ENCODE measurements at regions not wholly inside any gene's neighbourhood (a gene's known extent, or its start where the extent isn't known, plus 50 kb on each side); places are given as distances from the start of the nearest gene placed in this dataset.

GRCh38 chr2:12361506-12361905, 355.2 kb upstream of the TRIB2 start:
- no peak for TF ChIP-seq CTCF (IDR thresholded peaks at IDR 0.05)
- TF ChIP-seq POLR2A (IDR thresholded peaks at IDR 0.05) = no peak
- Histone ChIP-seq H3K36me3 (replicated peaks in 1 of 2; ENCODE audit: insufficient read depth in 1 of 2, low read depth in 2 of 2) (no peaks in the 10 kb centered on the region), H3K9me3 (no peaks in the 10 kb centered on the region), H3K4me3 (no peak overlapping the region), H3K27ac (no peak overlapping the region), H3K27me3 (no peaks in the 10 kb centered on the region), H3K4me1 (no peaks in the 10 kb centered on the region)
- ATAC-seq = no peak
- DNase-seq = no peak
- WGBS, 2 donors = 78 to 83% methylated on average over 4 of the region's 4 CpGs
- intact Hi-C loops (cut with DNase I) = no loop called here

DNA sequence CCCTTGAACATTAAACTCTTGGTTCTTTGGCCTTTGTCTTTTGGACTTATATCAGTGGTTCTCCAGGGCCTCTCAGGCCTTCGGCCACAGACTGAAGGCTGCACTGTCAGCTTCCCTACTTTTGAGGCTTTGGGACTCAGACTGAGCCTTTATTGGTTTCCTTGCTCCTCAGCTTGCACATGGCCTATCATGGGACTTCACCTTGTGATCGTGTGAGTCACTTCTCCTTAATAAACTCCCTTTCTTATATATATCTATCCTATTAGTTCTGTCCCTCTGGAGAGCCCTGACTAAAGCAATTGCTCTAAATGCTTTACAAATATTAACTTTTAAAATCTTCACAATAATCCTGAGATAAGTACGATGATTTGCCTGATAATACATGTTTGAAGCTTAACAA, 353.6 kb upstream of the TRIB2 start:
- ATAC-seq = no peak
- Histone ChIP-seq H3K4me1 (no peaks in the 10 kb centered on the region), H3K27ac (no peak overlapping the region), H3K27me3 (no peaks in the 10 kb centered on the region), H3K4me3 (no peak overlapping the region), H3K36me3 (replicated peaks in 1 of 2; ENCODE audit: insufficient read depth in 1 of 2, low read depth in 2 of 2) (no peaks in the 10 kb centered on the region), H3K9me3 (no peaks in the 10 kb centered on the region)
- WGBS, 2 donors = 75 to 79% methylated on average over 3 of the region's 3 CpGs
- intact Hi-C loops (cut with DNase I) = no loop called here
- TF ChIP-seq POLR2A (IDR thresholded peaks at IDR 0.05) (no peak), CTCF (IDR thresholded peaks at IDR 0.05) (no peak)
- no peak for DNase-seq

DNA sequence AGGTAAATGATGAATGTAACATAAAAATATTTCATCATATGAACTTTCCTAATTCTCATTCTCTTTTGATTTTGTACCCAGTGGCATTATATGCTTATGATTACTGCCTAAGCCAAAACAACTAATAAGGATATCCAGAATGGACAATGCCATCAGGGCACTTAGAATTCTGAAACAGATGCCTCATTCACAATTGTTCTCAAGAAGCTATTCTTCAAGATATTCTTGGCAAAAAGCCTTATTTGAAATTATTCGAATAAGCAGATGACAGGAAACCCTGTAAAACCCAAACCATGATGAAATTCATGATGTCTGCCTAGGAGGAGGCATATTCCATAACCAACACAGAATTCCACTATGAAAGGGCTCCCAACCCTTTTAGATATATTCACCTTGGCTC, 353.2 kb upstream of the TRIB2 start:
- no peak for DNase-seq

DNA sequence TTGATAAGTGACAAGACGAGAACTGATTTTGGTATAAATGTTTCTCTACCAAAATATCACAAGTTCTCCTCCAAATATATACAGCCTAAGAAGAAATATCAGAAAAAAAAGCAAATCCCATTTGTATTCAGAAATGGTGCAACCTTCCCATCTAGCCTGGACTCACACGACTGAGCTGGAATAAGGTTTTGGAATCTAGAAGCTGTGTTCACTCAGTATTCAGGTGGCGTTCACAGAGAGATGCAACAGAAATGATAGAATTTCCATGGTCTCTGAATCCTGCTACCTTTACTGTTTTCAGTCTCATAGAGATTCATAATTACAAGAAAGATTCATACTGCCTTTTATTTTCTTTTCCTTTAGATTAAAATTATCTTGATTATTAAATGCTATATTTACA, 347.2 kb upstream of the TRIB2 start:
- Histone ChIP-seq H3K27me3 (no peaks in the 10 kb centered on the region), H3K27ac (no peak overlapping the region), H3K4me1 (no peaks in the 10 kb centered on the region), H3K36me3 (replicated peaks in 1 of 2; ENCODE audit: insufficient read depth in 1 of 2, low read depth in 2 of 2) (no peaks in the 10 kb centered on the region), H3K4me3 (no peak overlapping the region), H3K9me3 (no peaks in the 10 kb centered on the region)
- WGBS, 2 donors = 80 to 89% methylated on average over 3 of the region's 3 CpGs
- DNase-seq = no peak
- intact Hi-C loops (cut with DNase I) = no loop called here
- no peak for TF ChIP-seq CTCF (IDR thresholded peaks at IDR 0.05)
- TF ChIP-seq POLR2A (IDR thresholded peaks at IDR 0.05) = no peak
- no peak for ATAC-seq

More for the DNA sequence above, 353.2 kb upstream of the TRIB2 start:
- 53 to 57% methylated on average over 1 of the region's 1 CpG for WGBS, 2 donors
- Histone ChIP-seq H3K4me3 (no peak overlapping the region), H3K27ac (no peak overlapping the region), H3K9me3 (no peaks in the 10 kb centered on the region), H3K36me3 (replicated peaks in 1 of 2; ENCODE audit: insufficient read depth in 1 of 2, low read depth in 2 of 2) (no peaks in the 10 kb centered on the region), H3K27me3 (no peaks in the 10 kb centered on the region), H3K4me1 (no peaks in the 10 kb centered on the region)
- no peak for ATAC-seq
- intact Hi-C loops (cut with DNase I) = no loop called here
- no peak for TF ChIP-seq POLR2A (IDR thresholded peaks at IDR 0.05)
- no peak for TF ChIP-seq CTCF (IDR thresholded peaks at IDR 0.05)

- Histone ChIP-seq H3K36me3 (replicated peaks in 1 of 2; ENCODE audit: insufficient read depth in 1 of 2, low read depth in 2 of 2) (no peaks in the 10 kb centered on the region), H3K4me1 (no peaks in the 10 kb centered on the region), H3K4me3 (no peak overlapping the region), H3K9me3 (no peaks in the 10 kb centered on the region), H3K27me3 (no peaks in the 10 kb centered on the region), H3K27ac (no peak overlapping the region)
- WGBS, 2 donors = 75 to 88% methylated on average over 1 of the region's 1 CpG
- no peak for TF ChIP-seq CTCF (IDR thresholded peaks at IDR 0.05)
- no peak for TF ChIP-seq POLR2A (IDR thresholded peaks at IDR 0.05)
- ATAC-seq (no peak), DNase-seq (no peak)
- intact Hi-C loops (cut with DNase I) = no loop called here
Measured at GRCh38 chr2:12376025-12376424, 340.7 kb upstream of the TRIB2 start.
